ENCODE measurements at regions not wholly inside any gene's neighbourhood (a gene's known extent, or its start where the extent isn't known, plus 50 kb on each side); places are given as distances from the start of the nearest gene placed in this dataset.

DNA sequence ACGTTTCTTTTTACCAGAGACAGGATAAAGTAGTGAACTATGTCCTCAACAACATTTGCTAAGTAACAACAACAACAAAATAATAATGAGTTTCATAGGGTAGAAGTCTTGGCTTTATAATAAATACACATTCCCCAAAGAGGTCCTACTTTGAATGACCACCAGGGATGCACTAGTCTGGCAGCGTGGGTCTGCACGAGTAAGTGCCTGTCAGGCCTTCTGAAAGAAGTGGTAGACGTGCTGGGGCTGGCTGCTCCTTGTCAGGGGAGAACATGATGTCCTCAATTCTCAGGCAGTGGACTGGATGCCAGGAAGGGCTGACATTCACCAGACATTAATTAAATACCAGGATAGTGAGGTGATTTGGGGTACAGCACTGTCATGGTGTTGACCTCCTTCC, 331.1 kb downstream of the TMEM38B start:
- TF ChIP-seq, protein P1, sequence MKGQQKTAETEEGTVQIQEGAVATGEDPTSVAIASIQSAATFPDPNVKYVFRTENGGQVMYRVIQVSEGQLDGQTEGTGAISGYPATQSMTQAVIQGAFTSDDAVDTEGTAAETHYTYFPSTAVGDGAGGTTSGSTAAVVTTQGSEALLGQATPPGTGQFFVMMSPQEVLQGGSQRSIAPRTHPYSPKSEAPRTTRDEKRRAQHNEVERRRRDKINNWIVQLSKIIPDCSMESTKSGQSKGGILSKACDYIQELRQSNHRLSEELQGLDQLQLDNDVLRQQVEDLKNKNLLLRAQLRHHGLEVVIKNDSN (CRISPR knock-in tag; IDR thresholded peaks at IDR 0.05), result no peak
- no peak for TF ChIP-seq ELF4 (CRISPR knock-in tag; IDR thresholded peaks at IDR 0.05; ENCODE audit: low read depth)
- TF ChIP-seq, protein P2, sequence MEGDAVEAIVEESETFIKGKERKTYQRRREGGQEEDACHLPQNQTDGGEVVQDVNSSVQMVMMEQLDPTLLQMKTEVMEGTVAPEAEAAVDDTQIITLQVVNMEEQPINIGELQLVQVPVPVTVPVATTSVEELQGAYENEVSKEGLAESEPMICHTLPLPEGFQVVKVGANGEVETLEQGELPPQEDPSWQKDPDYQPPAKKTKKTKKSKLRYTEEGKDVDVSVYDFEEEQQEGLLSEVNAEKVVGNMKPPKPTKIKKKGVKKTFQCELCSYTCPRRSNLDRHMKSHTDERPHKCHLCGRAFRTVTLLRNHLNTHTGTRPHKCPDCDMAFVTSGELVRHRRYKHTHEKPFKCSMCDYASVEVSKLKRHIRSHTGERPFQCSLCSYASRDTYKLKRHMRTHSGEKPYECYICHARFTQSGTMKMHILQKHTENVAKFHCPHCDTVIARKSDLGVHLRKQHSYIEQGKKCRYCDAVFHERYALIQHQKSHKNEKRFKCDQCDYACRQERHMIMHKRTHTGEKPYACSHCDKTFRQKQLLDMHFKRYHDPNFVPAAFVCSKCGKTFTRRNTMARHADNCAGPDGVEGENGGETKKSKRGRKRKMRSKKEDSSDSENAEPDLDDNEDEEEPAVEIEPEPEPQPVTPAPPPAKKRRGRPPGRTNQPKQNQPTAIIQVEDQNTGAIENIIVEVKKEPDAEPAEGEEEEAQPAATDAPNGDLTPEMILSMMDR (IDR thresholded peaks at IDR 0.05), result no peak
- TF ChIP-seq, protein P3, sequence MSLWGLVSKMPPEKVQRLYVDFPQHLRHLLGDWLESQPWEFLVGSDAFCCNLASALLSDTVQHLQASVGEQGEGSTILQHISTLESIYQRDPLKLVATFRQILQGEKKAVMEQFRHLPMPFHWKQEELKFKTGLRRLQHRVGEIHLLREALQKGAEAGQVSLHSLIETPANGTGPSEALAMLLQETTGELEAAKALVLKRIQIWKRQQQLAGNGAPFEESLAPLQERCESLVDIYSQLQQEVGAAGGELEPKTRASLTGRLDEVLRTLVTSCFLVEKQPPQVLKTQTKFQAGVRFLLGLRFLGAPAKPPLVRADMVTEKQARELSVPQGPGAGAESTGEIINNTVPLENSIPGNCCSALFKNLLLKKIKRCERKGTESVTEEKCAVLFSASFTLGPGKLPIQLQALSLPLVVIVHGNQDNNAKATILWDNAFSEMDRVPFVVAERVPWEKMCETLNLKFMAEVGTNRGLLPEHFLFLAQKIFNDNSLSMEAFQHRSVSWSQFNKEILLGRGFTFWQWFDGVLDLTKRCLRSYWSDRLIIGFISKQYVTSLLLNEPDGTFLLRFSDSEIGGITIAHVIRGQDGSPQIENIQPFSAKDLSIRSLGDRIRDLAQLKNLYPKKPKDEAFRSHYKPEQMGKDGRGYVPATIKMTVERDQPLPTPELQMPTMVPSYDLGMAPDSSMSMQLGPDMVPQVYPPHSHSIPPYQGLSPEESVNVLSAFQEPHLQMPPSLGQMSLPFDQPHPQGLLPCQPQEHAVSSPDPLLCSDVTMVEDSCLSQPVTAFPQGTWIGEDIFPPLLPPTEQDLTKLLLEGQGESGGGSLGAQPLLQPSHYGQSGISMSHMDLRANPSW (CRISPR knock-in tag; conservative IDR thresholded peaks at IDR 0.05; ENCODE audit: low read depth), result no peak
- no peak for TF ChIP-seq EMX1 (CRISPR knock-in tag; IDR thresholded peaks at IDR 0.05)
- TF ChIP-seq FOXK1 (CRISPR knock-in tag; IDR thresholded peaks at IDR 0.05), result no peak
- TF ChIP-seq, protein P4, sequence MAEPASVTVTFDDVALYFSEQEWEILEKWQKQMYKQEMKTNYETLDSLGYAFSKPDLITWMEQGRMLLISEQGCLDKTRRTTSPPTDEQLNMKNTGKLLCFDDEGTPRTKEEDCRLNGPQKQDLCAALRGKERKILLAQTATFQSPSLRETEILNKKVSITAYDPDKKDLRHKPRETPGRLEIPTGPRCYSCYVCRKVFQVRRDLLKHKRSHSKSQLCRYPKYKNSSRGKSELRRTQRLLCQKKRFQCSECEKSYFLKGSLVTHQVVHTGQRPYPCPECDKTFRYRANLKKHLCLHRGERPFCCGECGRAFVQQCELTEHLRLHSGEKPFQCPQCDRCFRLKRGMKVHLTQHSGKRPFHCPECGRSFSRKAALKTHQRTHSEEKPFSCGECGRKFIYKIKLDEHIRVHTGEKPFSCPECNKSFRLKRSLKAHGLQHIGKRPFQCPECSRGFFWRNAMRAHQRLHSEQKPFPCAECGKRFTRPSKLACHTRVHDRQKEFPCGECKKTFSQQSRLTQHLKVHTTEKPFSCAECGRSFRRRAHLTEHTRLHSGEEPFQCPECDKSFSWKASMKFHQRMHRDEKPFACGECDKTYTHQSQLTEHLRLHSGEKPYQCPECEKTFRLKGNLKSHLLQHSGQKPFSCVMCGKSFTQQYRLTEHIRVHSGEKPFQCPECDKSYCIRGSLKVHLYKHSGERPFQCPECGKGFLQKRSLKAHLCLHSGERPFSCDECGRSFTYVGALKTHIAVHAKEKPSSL (CRISPR knock-in tag; conservative IDR thresholded peaks at IDR 0.05), result no peak
- TF ChIP-seq, protein P5, sequence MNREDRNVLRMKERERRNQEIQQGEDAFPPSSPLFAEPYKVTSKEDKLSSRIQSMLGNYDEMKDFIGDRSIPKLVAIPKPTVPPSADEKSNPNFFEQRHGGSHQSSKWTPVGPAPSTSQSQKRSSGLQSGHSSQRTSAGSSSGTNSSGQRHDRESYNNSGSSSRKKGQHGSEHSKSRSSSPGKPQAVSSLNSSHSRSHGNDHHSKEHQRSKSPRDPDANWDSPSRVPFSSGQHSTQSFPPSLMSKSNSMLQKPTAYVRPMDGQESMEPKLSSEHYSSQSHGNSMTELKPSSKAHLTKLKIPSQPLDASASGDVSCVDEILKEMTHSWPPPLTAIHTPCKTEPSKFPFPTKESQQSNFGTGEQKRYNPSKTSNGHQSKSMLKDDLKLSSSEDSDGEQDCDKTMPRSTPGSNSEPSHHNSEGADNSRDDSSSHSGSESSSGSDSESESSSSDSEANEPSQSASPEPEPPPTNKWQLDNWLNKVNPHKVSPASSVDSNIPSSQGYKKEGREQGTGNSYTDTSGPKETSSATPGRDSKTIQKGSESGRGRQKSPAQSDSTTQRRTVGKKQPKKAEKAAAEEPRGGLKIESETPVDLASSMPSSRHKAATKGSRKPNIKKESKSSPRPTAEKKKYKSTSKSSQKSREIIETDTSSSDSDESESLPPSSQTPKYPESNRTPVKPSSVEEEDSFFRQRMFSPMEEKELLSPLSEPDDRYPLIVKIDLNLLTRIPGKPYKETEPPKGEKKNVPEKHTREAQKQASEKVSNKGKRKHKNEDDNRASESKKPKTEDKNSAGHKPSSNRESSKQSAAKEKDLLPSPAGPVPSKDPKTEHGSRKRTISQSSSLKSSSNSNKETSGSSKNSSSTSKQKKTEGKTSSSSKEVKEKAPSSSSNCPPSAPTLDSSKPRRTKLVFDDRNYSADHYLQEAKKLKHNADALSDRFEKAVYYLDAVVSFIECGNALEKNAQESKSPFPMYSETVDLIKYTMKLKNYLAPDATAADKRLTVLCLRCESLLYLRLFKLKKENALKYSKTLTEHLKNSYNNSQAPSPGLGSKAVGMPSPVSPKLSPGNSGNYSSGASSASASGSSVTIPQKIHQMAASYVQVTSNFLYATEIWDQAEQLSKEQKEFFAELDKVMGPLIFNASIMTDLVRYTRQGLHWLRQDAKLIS (CRISPR knock-in tag; IDR thresholded peaks at IDR 0.05; ENCODE audit: borderline replicate concordance), result no peak
- TF ChIP-seq RORB (CRISPR knock-in tag; IDR thresholded peaks at IDR 0.05), result no peak
- TF ChIP-seq, protein P6, sequence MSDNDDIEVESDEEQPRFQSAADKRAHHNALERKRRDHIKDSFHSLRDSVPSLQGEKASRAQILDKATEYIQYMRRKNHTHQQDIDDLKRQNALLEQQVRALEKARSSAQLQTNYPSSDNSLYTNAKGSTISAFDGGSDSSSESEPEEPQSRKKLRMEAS (CRISPR knock-in tag; IDR thresholded peaks at IDR 0.05), result no peak
- TF ChIP-seq ZNF317 (CRISPR knock-in tag; IDR thresholded peaks at IDR 0.05; ENCODE audit: borderline replicate concordance, low read depth), result no peak
- no peak for TF ChIP-seq NFYB (CRISPR knock-in tag; conservative IDR thresholded peaks at IDR 0.05; ENCODE audit: low read depth)

Data from WTC11 (cell line).